ENCODE measurements at regions not wholly inside any gene's neighbourhood (a gene's known extent, or its start where the extent isn't known, plus 50 kb on each side); places are given as distances from the start of the nearest gene placed in this dataset.

GRCh38 chr2:100627330-100628300 is 64.8 kb downstream of the PDCL3 start:
- DNase-seq: no peak

DNA sequence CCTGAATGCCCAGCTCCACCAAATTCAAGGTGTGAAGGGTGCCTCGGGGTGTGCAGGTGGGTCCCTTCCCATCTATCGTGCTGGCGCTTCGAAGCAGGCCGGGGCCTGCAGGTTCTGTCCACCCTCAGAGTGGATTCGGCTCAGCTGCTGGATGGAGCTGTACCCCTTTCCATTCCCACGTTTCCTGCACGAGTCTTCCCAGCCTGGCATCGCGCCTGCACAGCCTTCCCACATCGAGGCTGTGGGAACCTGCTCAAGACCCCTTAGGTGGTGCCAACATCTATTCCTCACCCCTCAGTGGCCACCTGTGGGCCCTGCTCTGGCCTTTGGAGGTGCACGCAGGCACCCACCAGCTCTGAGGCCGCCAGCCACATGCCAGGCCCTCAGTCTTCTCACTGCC is 65.7 kb downstream of the PDCL3 start:
- DNase-seq: no peak

DNA sequence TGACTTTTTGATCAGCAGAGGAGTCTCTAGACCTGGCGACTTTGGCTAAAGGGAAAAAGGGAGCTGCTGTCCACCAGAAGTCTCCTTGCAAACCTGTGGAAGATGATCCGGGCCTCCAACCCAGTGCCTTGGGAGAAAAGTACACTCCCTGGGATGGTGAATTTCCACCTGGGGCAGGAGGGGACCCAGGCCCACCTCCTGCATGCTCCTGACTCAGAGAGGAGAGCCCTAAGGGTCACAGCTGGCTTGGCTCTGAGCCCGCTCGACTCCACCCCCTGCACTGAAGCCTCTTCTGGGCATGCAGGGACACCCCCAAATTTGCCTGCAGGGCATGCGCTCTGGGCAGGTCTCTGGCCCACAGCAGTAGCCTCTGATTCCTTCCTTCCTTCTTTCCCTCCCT is 66.5 kb downstream of the PDCL3 start:
- no peak for DNase-seq

GRCh38 chr2:100630473-100630977 is 67.7 kb downstream of the PDCL3 start:
- DNase-seq: no peak

DNA sequence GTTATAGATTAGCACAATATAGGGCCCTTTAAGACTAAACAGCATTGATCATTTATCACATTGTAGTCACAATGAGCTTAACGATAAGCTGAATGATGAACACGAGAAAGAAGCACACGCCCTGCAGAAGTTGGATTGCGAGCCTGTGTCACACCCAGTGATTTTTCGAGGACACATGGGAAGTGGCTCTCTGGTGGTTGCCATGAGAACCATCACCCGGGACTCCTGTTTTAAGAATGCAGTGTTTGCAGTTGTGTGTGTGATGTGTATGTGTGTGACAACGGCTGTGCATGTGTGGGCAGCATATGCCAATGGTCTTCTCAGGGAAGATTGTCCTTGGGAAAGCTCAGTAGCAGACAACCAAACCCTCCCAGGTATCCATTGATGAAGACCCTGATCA is 69.2 kb downstream of the PDCL3 start:
- no peak for DNase-seq

GRCh38 chr2:100632759-100633158 is 70.0 kb downstream of the PDCL3 start:
- no peak for DNase-seq

DNA sequence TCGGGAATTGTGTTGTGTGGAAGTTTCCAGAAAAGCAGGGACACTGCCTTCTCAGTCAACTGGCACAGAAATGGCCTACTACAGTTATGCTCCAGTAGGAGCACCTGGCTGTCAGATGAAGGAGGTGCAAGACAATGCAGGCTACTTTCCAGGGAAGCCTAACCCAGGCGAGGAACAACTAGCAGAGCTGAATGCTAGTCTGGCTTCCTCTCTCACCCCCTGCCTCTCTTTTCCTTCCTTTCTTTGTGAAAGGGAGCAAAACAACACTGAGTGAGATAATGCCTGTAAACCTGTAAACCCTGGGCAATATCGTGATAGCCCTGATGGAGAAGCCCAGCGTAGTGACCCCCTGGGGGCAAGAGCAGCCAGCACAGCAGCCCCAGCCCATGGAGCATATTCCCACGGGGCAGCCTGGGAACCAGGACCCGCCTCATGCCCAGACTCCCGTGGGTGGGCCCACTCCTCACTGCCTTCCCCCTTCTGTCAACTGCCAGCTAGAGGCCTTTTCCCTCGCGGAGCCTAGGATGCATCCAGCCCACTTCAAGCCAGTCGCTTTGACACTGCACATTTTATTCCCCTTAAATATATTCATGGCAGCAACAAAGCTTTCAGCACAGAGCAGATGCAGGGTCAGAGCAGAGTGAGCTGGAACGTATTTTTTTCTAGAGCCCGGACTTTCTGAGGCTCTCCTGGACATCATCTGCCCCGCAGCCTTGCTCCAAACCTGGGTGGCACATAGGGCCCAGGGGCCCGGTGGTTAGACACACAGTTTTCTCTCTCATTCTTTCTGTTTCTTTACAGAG is 77.0 kb downstream of the PDCL3 start:
- DNase-seq: no peak

DNA sequence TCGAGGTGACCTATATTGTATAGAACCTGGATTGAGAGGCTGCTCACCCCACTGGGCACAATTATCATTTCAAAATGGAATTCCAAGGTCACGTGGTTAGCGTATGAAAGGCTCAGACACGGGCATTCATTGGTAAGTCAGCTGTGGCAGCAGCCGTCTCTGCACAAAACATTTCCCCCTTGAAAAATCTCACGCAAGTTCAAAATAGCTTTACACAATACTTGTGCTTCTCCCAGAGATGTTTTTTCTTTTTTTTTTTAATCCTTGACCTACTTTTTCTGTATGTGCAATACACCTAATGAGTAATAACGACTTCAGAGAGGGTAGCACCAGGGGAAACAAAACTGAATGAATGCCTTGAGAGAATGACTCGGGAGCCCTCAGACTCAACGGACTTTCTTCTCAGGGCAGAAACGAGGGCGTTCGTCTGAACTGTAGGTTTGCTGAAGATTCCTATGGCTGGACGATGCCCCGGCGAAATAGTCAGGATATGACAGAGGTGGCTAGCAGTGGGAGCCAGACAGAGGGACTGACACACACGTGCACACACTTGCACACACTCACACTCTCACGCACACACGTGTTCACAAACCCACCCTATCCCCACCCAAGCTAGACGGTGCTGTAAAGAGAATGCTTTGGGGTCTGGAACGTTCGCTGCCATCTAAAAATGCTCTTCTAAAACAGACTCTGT is 77.8 kb downstream of the PDCL3 start:
- DNase-seq: no peak

DNA sequence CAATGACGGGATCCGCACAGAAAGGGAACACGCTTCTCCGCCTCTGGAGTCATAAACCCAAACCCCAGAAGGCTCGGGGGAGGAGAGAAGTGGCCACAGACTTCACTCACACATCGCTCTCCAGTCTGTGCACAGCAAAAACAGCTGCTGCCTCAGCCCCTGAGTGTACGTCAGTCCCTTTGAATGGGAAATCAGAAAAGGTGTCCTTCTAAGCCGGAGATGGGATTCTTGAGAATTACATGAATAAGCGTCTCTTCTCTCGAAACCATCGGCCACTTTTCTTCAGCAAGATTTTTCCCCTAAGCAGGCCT is 78.3 kb downstream of the PDCL3 start:
- DNase-seq: no peak

DNA sequence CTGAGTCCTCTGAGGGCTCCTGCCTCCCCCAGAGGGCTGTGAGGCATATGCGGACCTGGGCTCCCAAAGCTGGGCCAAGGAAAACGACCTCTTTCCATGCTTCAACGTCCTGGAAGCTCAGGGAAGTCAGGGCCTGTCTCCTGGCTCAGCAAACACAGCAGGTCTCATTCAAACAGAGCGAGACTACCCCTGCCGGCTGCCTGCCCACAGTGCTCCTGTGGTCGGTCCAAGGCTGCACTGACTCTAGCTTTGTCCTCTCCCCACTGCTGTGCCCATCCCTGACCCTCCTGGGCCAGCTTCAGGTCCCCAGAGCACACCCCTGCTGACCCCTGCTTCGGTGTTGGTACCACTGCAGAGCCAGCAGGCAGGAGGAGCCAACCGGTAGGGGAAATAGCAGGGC is 79.6 kb downstream of the PDCL3 start:
- DNase-seq: no peak

GRCh38 chr2:100643467-100643866 is 80.7 kb downstream of the PDCL3 start:
- DNase-seq: no peak

DNA sequence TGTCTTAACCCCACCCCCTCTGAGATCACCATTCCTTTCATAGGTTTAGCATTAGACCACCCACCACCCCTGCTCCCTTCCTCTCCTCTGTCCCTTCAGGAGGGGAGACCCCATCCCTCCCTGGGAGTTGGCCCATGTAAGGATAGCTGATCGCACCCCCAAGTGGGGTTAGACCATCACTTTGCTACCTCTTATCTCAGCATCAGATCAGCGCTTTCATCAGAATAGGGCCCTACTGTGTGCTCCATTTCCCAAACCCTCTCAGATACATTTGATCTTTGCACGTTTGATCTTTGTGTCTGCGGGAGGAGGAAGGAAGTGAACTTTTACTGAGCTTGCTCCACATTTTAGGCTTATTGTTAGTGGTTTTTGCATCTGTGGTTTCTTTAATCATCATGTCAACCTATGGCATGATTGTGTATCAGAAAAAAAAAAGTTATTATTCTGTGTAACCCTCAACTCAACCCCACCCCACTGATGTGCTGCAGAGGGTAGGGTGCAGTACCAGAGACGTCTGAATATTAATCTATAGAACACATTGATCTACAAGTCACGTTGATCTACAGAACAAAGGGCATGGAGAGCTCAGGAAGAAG is 81.2 kb downstream of the PDCL3 start:
- DNase-seq: no peak

DNA sequence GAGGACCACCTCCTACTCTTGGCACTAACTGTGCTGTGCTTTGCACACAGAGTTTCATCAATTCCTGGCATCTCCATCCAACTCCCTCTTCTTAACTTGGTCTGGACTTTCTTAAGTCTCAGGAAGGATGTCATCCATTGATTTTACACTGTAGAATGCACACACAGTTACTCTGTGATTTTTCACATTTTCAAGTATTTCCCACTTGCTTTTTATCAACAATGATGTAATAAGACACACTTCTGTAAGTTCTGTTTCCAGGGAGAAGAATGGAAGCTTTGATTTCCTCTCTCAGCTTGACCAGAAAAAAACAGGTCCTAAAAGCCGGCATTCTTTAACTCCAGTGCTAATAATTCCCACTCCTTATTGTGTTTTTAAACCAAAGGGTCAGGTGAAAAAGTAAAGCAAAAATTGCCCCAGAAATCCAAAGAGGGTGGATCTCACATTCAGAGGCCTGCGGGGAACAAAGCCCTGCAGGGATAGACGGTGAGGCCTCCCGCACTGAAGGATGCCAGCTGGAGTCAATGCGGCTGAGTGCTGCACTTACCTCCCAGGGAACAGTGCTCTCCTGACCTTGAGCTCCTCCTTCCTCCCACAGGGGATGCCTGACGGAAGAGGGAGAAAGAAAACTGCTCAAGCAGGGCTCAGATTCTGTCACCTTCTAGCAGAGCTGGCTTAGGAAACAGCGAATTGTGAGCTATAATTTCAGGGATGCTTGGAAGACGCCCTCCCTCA is 83.1 kb downstream of the PDCL3 start:
- no peak for DNase-seq

GRCh38 chr2:100647709-100648108 is 84.9 kb downstream of the PDCL3 start:
- no peak for DNase-seq

- DNase-seq: no peak
These were observed 87.4 kb downstream of the PDCL3 start for GRCh38 chr2:100650151-100650550.

DNA sequence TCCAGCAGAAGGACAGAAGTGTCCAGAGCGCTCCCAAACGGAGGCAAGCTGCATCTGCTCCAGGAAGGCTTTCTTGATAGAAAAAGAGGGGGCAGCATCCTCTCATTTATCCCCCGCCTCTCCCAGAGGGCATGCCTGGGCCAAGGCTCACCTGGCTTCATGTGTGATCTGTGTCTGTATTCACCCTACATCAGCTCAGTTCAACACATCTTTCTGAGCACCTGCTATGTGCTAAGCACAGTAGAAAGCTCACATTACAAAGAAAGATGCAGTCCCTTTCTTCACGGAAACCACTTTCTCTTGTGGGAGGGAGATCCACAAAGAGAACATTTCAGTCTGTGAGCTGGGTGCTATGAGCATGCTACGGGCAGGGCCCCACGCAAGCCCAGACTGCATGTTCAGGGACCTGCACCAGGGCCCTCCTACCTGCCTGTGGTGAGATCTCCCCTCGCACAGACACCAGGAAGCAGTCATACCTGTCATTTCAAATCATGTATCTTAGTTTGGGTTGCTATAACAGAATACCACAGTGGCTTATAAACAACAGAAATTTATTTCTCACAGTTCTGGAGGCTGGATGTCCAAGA is 90.7 kb downstream of the PDCL3 start:
- DNase-seq: no peak

DNA sequence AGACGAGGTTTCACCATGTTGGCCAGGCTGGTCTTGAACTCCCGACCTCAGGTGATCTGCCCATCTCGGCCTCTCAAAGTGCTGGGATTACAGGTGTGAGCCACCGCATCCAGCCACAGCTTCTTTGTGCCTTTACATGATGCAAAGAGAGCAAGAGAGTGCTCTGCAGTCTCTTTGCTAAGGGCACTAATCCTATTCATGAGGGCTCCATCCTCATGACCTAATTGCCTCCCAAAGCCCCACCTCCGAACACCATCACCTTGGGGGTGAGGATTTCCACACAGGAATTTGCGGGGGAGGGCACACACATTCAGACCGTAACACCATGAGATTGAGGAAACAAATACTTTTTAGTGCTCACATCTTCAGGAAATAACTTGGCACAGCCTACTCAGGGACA is 91.8 kb downstream of the PDCL3 start:
- DNase-seq: no peak

GRCh38 chr2:100655446-100655845 is 92.7 kb downstream of the PDCL3 start:
- no peak for DNase-seq

DNA sequence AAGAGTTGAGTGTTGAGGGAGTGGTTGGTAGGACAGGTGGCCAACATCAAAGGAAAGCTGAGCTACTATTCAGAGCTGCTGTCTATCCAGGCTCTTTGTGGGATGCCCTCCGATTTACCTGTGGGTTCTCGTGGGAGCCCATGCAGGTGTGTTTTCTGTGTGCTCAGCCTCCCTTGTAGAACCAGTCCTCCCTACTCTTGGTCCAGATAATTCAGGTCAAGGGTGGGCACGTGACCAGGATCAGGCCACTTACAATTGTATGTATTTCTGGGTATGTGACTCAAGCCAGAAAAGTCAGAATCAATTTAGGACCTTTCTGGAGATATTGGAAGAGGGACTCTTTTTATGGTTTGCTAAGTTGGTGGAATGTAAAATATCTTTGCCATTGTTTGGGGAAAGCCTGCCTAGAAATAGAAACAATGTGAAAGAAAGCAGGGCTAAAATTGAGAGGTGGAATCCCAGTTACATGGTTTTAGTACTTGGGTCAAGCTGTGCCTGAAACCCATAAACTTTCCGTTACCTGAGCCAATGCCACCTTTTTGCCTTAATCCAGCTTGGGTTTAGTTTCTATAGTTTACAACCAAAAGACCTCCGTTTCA is 93.2 kb downstream of the PDCL3 start:
- no peak for DNase-seq

GRCh38 chr2:100658017-100658416 is 95.2 kb downstream of the PDCL3 start:
- DNase-seq: no peak

- no peak for DNase-seq
These were observed 98.2 kb downstream of the PDCL3 start for GRCh38 chr2:100660851-100661584.
